Activated CD8-positive, alpha-beta T cell treated with anti-CD3 and anti-CD28 coated beads, Interleukin-2, amount 10 ng/mL, durations not matched to agents 7 days and 5 days (primary cell): ENCODE measurements at regions not wholly inside any gene's neighbourhood (a gene's known extent, or its start where the extent isn't known, plus 50 kb on each side); places are given as distances from the start of the nearest gene placed in this dataset.

Source experiments
- ATAC-seq: fragments of 150-1000 bp; cut with Tn5 transposase; one replicate; pipeline ENCODE4 v1.10.0; 2021; ENCODE audit warnings: moderate library complexity
- CTCF ChIA-PET: fragments of 350-600 bp; sonication (Branson Sonifier 250); formaldehyde crosslinking; loops from one replicate; lab custom pipeline; 2021; ENCODE audit warnings: antibody characterized with exemption; lab: Charles Lee
- POLR2A ChIA-PET: fragments of 350-600 bp; sonication (Branson Sonifier 250); formaldehyde crosslinking; loops from one replicate; lab custom pipeline; 2021; ENCODE audit warnings: antibody characterized with exemption; lab: Charles Lee
- DNase-seq: peaks from one replicate; pipeline ENCODE4 v3.0.0-alpha.2; 2020
- H3K27ac Mint-ChIP-seq: one replicate; pipeline ENCODE4 v1.8.0; 2021; ENCODE audit warnings: mild to moderate bottlenecking, mixed read lengths
- H3K27me3 Mint-ChIP-seq: one replicate; pipeline ENCODE4 v1.8.0; 2021; ENCODE audit warnings: low read depth, mixed read lengths
- H3K36me3 Mint-ChIP-seq: one replicate; pipeline ENCODE4 v1.8.0; 2021; ENCODE audit warnings: low read depth, mixed read lengths
- H3K4me1 Mint-ChIP-seq: one replicate; pipeline ENCODE4 v1.8.0; 2021; ENCODE audit warnings: low read depth, mixed read lengths
- H3K4me3 Mint-ChIP-seq: one replicate; pipeline ENCODE4 v1.8.0; 2021; ENCODE audit warnings: mild to moderate bottlenecking, mixed read lengths
- H3K9me3 Mint-ChIP-seq: one replicate; pipeline ENCODE4 v1.8.0; 2022; ENCODE audit warnings: mixed read lengths; ENCODE audit not compliant: insufficient read depth

GRCh38 chr20:20816969-20817755 lies 104.7 kb upstream of the RALGAPA2 start:
- no peak overlapping the region for H3K4me3 Mint-ChIP-seq
- H3K4me1 Mint-ChIP-seq, result no peaks in the 10 kb centered on the region
- H3K27me3 Mint-ChIP-seq, result peaks cover 7% of the 10 kb centered on the region
- no peaks in the 10 kb centered on the region for H3K36me3 Mint-ChIP-seq
- no peak for DNase-seq
- CTCF ChIA-PET, result no interaction called here
- no peak overlapping the region for H3K27ac Mint-ChIP-seq
- no peaks in the 10 kb centered on the region for H3K9me3 Mint-ChIP-seq
- POLR2A ChIA-PET, result no interaction called here
- ATAC-seq, result no peak

GRCh38 chr20:20815711-20816455 lies 103.4 kb upstream of the RALGAPA2 start:
- H3K4me3 Mint-ChIP-seq, result no peak overlapping the region
- no peak for ATAC-seq
- DNase-seq, result no peak
- CTCF ChIA-PET, result no interaction called here
- H3K9me3 Mint-ChIP-seq, result no peaks in the 10 kb centered on the region
- H3K36me3 Mint-ChIP-seq, result no peaks in the 10 kb centered on the region
- POLR2A ChIA-PET, result no interaction called here
- H3K27me3 Mint-ChIP-seq, result peaks cover 7% of the 10 kb centered on the region
- H3K4me1 Mint-ChIP-seq, result no peaks in the 10 kb centered on the region
- H3K27ac Mint-ChIP-seq, result no peak overlapping the region

GRCh38 chr20:20814685-20815084 lies 102.2 kb upstream of the RALGAPA2 start:
- no peaks in the 10 kb centered on the region for H3K9me3 Mint-ChIP-seq
- ChIA-PET POLR2A (no interaction called here), CTCF (no interaction called here)
- DNase-seq (no peak), ATAC-seq (no peak)
- no peak overlapping the region for H3K27ac Mint-ChIP-seq
- no peak overlapping the region for H3K4me3 Mint-ChIP-seq
- H3K27me3 Mint-ChIP-seq, result peaks cover 3% of the 10 kb centered on the region
- H3K36me3 Mint-ChIP-seq, result no peaks in the 10 kb centered on the region
- H3K4me1 Mint-ChIP-seq, result no peaks in the 10 kb centered on the region

GRCh38 chr20:20812136-20812535 lies 99.7 kb upstream of the RALGAPA2 start:
- H3K36me3 Mint-ChIP-seq, result no peaks in the 10 kb centered on the region
- no peak overlapping the region for H3K4me3 Mint-ChIP-seq
- peaks cover 8% of the 10 kb centered on the region for H3K27me3 Mint-ChIP-seq
- no peak for ATAC-seq
- no peak overlapping the region for H3K27ac Mint-ChIP-seq
- ChIA-PET POLR2A (no interaction called here), CTCF (interaction anchor here (1.0 kb wide), 1 partner anchor 10 kb away, joined by 3 read pairs; no protein-coding TSS in a partner anchor)
- H3K4me1 Mint-ChIP-seq, result no peaks in the 10 kb centered on the region
- H3K9me3 Mint-ChIP-seq, result no peaks in the 10 kb centered on the region
- DNase-seq, result no peak

- peaks cover 10% of the 10 kb centered on the region for H3K27me3 Mint-ChIP-seq
- no peak for ATAC-seq
- ChIA-PET POLR2A (no interaction called here), CTCF (interaction anchor here (0.8 kb wide), 1 partner anchor 729 kb away, joined by 3 read pairs; no protein-coding TSS in a partner anchor)
- DNase-seq, result no peak
- no peaks in the 10 kb centered on the region for H3K4me1 Mint-ChIP-seq
- no peak overlapping the region for H3K27ac Mint-ChIP-seq
- no peak overlapping the region for H3K4me3 Mint-ChIP-seq
- no peaks in the 10 kb centered on the region for H3K9me3 Mint-ChIP-seq
- H3K36me3 Mint-ChIP-seq, result no peaks in the 10 kb centered on the region
Observed at GRCh38 chr20:20808016-20808415, 95.6 kb upstream of the RALGAPA2 start.

GRCh38 chr20:20806121-20807095 lies 94.0 kb upstream of the RALGAPA2 start:
- Mint-ChIP-seq H3K4me1 (no peaks in the 10 kb centered on the region), H3K9me3 (no peaks in the 10 kb centered on the region), H3K27me3 (peaks cover 10% of the 10 kb centered on the region), H3K27ac (no peak overlapping the region), H3K4me3 (no peak overlapping the region), H3K36me3 (no peaks in the 10 kb centered on the region)
- ChIA-PET CTCF (no interaction called here), POLR2A (no interaction called here)
- ATAC-seq (no peak), DNase-seq (no peak)

- no peak for DNase-seq
- POLR2A ChIA-PET, result no interaction called here
- H3K36me3 Mint-ChIP-seq, result no peaks in the 10 kb centered on the region
- no peaks in the 10 kb centered on the region for H3K9me3 Mint-ChIP-seq
- CTCF ChIA-PET, result no interaction called here
- no peak overlapping the region for H3K4me3 Mint-ChIP-seq
- peaks cover 3% of the 10 kb centered on the region for H3K27me3 Mint-ChIP-seq
- no peak for ATAC-seq
- no peak overlapping the region for H3K27ac Mint-ChIP-seq
- H3K4me1 Mint-ChIP-seq, result no peaks in the 10 kb centered on the region
Observed at GRCh38 chr20:20803011-20803410, 90.6 kb upstream of the RALGAPA2 start.

GRCh38 chr20:20802328-20802727 lies 89.9 kb upstream of the RALGAPA2 start:
- Mint-ChIP-seq H3K36me3 (no peaks in the 10 kb centered on the region), H3K4me1 (no peaks in the 10 kb centered on the region), H3K27me3 (peaks cover 3% of the 10 kb centered on the region), H3K9me3 (no peaks in the 10 kb centered on the region), H3K4me3 (no peak overlapping the region), H3K27ac (no peak overlapping the region)
- ChIA-PET POLR2A (no interaction called here), CTCF (no interaction called here)
- no peak for DNase-seq
- ATAC-seq, result no peak

GRCh38 chr20:20799716-20800312 lies 87.4 kb upstream of the RALGAPA2 start:
- H3K36me3 Mint-ChIP-seq, result no peaks in the 10 kb centered on the region
- H3K27me3 Mint-ChIP-seq, result no peaks in the 10 kb centered on the region
- no peaks in the 10 kb centered on the region for H3K9me3 Mint-ChIP-seq
- ATAC-seq (no peak), DNase-seq (no peak)
- H3K4me3 Mint-ChIP-seq, result no peak overlapping the region
- no peaks in the 10 kb centered on the region for H3K4me1 Mint-ChIP-seq
- no peak overlapping the region for H3K27ac Mint-ChIP-seq
- ChIA-PET POLR2A (no interaction called here), CTCF (no interaction called here)

- Mint-ChIP-seq H3K9me3 (no peaks in the 10 kb centered on the region), H3K4me1 (no peaks in the 10 kb centered on the region), H3K27ac (no peak overlapping the region), H3K36me3 (no peaks in the 10 kb centered on the region), H3K27me3 (peaks cover 4% of the 10 kb centered on the region), H3K4me3 (no peak overlapping the region)
- no peak for DNase-seq
- no peak for ATAC-seq
- POLR2A ChIA-PET, result no interaction called here
- CTCF ChIA-PET, result no interaction called here
Observed at GRCh38 chr20:20797521-20798310, 85.3 kb upstream of the RALGAPA2 start.
